HepG2 (cell line): ENCODE measurements at regions not wholly inside any gene's neighbourhood (a gene's known extent, or its start where the extent isn't known, plus 50 kb on each side); places are given as distances from the start of the nearest gene placed in this dataset.

ENCODE experiments used
- ATAC-seq: fragments of 200-7000 bp; cut with Tn5 transposase; 3 replicates; pipeline ENCODE4 v1.9.1; 2020; ENCODE audit warnings: mild to moderate bottlenecking, moderate library complexity
- BruUV-seq: library from RNA; stranded (reverse); fragments of 400-500 nt; replicated peaks from 2 replicates; lab custom pipeline; 2021; lab: Mats Ljungman, UMichigan
- CTCF ChIA-PET: fragments of 300-600 bp; formaldehyde crosslinking; extraction: SDS; loops from one replicate; lab custom pipeline; 2021; ENCODE audit warnings: low total read pairs, inconsistent platforms, low intra/inter-chr PET ratio; lab: Yijun Ruan, JAX
- POLR2A ChIA-PET: fragments of 350-600 bp; sonication (Branson Sonifier 250); formaldehyde crosslinking; loops from one replicate; lab custom pipeline; 2020; ENCODE audit warnings: antibody characterized with exemption, inconsistent platforms; lab: Yijun Ruan, JAX
- DNase-seq: peaks from one replicate; pipeline ENCODE4 v3.0.0-alpha.2; 2015; ENCODE audit warnings: low spot score
- FAIRE-seq: peaks from 3 replicates; lab custom pipeline; 2011; peaks lifted over from hg19 to GRCh38; lab: Jason Lieb, UNC
- H2AFZ ChIP-seq: one replicate; pipeline ENCODE4 v1.6.1; 2011; ENCODE audit warnings: low read length, inconsistent platforms
- H3K27ac ChIP-seq: fragments of 300-600 bp; 3 replicates; pipeline ENCODE4 v1.8.0; 2011; ENCODE audit warnings: mixed run types, mild to moderate bottlenecking, mixed read lengths, low read length, inconsistent platforms; ENCODE audit not compliant: insufficient read depth; ENCODE audit errors: extremely low read length
- H3K27me3 ChIP-seq, 2 experiments: fragments of 200-600 bp in 1 of 2; 2 replicates in 1 of 2; 3 replicates in 1 of 2; pipeline versions ENCODE4 v1.6.0 to v1.8.0; 2011; ENCODE audit warnings: low read length in 2 of 2, mild to moderate bottlenecking in 2 of 2, moderate library complexity in 2 of 2, inconsistent platforms in 1 of 2; ENCODE audit not compliant: insufficient read depth in 2 of 2, control insufficient read depth in 1 of 2
- H3K36me3 ChIP-seq, 2 experiments: fragments of 200-600 bp in 1 of 2; replicated peaks in 1 of 2; 2 replicates in 1 of 2; 3 replicates in 1 of 2; pipeline versions ENCODE4 v1.5.1 to v1.8.0; 2011; ENCODE audit warnings: low read length in 2 of 2, inconsistent platforms in 1 of 2; ENCODE audit not compliant: insufficient read depth in 2 of 2, control insufficient read depth in 1 of 2
- H3K4me1 ChIP-seq: 2 replicates; pipeline ENCODE4 v1.5.1; 2012; ENCODE audit warnings: low read length, inconsistent platforms; ENCODE audit not compliant: insufficient read depth
- H3K4me2 ChIP-seq: 2 replicates; pipeline ENCODE4 v1.6.0; 2011; ENCODE audit warnings: low read depth, low read length, inconsistent platforms
- H3K4me3 ChIP-seq, 3 experiments: fragments of 200-600 bp in 1 of 3; sonication (generic), shearing (Covaris generic) in 1 of 3; replicated peaks in 1 of 3; 2 replicates each; pipeline ENCODE4 v1.5.1; 2011 to 2016; ENCODE audit warnings: low read length in 3 of 3, inconsistent platforms in 2 of 3, low read depth in 2 of 3, mild to moderate bottlenecking in 2 of 3, control low read depth in 1 of 3, mixed read lengths in 1 of 3; ENCODE audit not compliant: insufficient read depth in 1 of 3
- H3K79me2 ChIP-seq: one replicate; pipeline ENCODE4 v1.6.1; 2011; ENCODE audit warnings: low read length, inconsistent platforms; ENCODE audit not compliant: insufficient read depth
- H3K9ac ChIP-seq: 2 replicates; pipeline ENCODE4 v1.6.0; 2011; ENCODE audit warnings: mild to moderate bottlenecking, low read depth, low read length, inconsistent platforms; ENCODE audit not compliant: insufficient read depth
- H3K9me3 ChIP-seq: 2 replicates; pipeline ENCODE4 v1.5.1; 2012; ENCODE audit warnings: mild to moderate bottlenecking, low read length
- H4K20me1 ChIP-seq: 2 replicates; pipeline ENCODE4 v1.6.0; 2011; ENCODE audit warnings: inconsistent platforms, mild to moderate bottlenecking, low read length, moderate library complexity; ENCODE audit not compliant: insufficient read depth
- MED8 ChIP-seq: sonication (generic); formaldehyde crosslinking; IDR thresholded peaks from 2 replicates; pipeline ENCODE4 v1.8.1; 2023; ENCODE audit warnings: mild to moderate bottlenecking, missing genetic modification reagents; ENCODE audit not compliant: insufficient replicate concordance
- RCOR2 ChIP-seq: IDR thresholded peaks from 2 replicates; pipeline ENCODE4 v1.6.1; 2016; ENCODE audit warnings: missing biosample characterization, missing genetic modification reagents
- SP140L ChIP-seq: sonication (generic); formaldehyde crosslinking; IDR thresholded peaks from 2 replicates; pipeline ENCODE4 v1.4.0; 2020; ENCODE audit warnings: missing genetic modification reagents, borderline replicate concordance
- XBP1 ChIP-seq: sonication (generic); formaldehyde crosslinking; IDR thresholded peaks from 2 replicates; pipeline ENCODE4 v1.5.0; 2020; ENCODE audit warnings: missing genetic modification reagents
- ZNF10 ChIP-seq: sonication (generic); formaldehyde crosslinking; IDR thresholded peaks from 2 replicates; pipeline ENCODE4 v1.4.0; 2020; ENCODE audit warnings: mild to moderate bottlenecking, low read depth, missing genetic modification reagents, borderline replicate concordance
- ZNF18 ChIP-seq: sonication (generic); formaldehyde crosslinking; IDR thresholded peaks from 2 replicates; pipeline ENCODE4 v1.8.0; 2022; ENCODE audit warnings: mild to moderate bottlenecking, missing genetic modification reagents; ENCODE audit not compliant: insufficient replicate concordance
- ZNF224 ChIP-seq: sonication (generic); formaldehyde crosslinking; IDR thresholded peaks from 2 replicates; pipeline ENCODE4 v1.5.0; 2020; ENCODE audit warnings: mild to moderate bottlenecking, missing genetic modification reagents
- ZNF546 ChIP-seq: sonication (generic); formaldehyde crosslinking; conservative IDR thresholded peaks from 2 replicates; pipeline ENCODE4 v1.8.1; 2023; ENCODE audit warnings: mild to moderate bottlenecking, missing genetic modification reagents
- ZSCAN21 ChIP-seq: sonication (generic); formaldehyde crosslinking; IDR thresholded peaks from 2 replicates; pipeline ENCODE4 v1.8.0; 2022; ENCODE audit warnings: mild to moderate bottlenecking, missing genetic modification reagents, moderate library complexity, borderline replicate concordance
- WGBS: methylation state at CpG from one replicate; pipeline ENCODE4 v1.1.6; 2017; ENCODE audit warnings: low lambda C conversion rate; 5-methylcytosine and 5-hydroxymethylcytosine counted together
- in situ Hi-C: cut with HindIII; loops from 2 replicates; pipeline ENCODE4 v1.10.0; 2017; ENCODE audit warnings: low pct_unique_long_range_greater_than_20kb; ENCODE audit not compliant: extremely low pct_ligation_motif_present
- intact Hi-C: fragments of 100-400 bp; cut with micrococcal nuclease; formaldehyde crosslinking; loops from one replicate; pipeline ENCODE4 v1.10.0; 2022; ENCODE audit not compliant: unreplicated experiment
- TF ChIP-seq, protein P1 (sequence below): IDR thresholded peaks from 2 replicates; pipeline ENCODE4 v1.6.1; 2016; ENCODE audit warnings: mild to moderate bottlenecking, missing biosample characterization, missing genetic modification reagents

DNA sequence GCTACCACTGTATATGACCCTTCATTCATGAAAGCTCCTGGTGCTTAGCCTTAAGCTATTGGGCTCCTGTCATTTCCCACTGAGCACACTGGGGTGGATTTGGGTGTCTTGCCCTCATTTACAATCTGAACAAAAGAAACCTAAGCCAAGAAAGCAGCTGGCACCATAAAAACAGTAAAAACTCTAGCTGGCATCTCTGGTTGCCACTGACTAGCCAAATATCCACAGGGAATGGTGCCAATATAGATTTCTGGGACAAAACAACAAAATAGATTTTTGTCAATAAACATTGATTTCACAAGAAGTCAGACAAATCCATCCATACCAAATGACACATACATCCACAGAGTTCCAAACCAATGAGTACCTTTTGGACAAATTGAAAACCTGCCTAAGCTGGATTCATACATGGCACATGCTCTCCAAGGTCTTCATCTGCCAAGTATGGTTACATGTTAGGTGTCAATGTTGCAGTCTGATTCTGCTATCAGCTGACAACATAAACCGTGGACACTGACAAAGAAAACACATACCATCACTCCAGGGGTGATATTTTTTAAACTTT is 1081.5 kb upstream of the ZEB2 start:
- Histone ChIP-seq H3K4me1 (no peaks in the 10 kb centered on the region), H3K9me3 (no peaks in the 10 kb centered on the region), H4K20me1 (no peaks in the 10 kb centered on the region), H3K4me2 (no peak overlapping the region), H3K36me3 (no peaks in the 10 kb centered on the region), H3K27ac (no peak overlapping the region), H2AFZ (no peak overlapping the region), H3K27me3 (no peaks in the 10 kb centered on the region), H3K9ac (no peak overlapping the region), H3K4me3 (no peak overlapping the region), H3K79me2 (no peaks in the 10 kb centered on the region)
- DNase-seq (no peak), ATAC-seq (no peak), FAIRE-seq (no peak)
- BruUV-seq = no TSS peak
- 0% methylated on average over 1 of the region's 1 CpG for WGBS
- intact Hi-C loops (no loop called here), in situ Hi-C loops (no loop called here)
- no peak for TF ChIP-seq ZNF224
- TF ChIP-seq MED8 = no peak
- TF ChIP-seq ZNF10 (CRISPR knock-in tag) = no peak
- TF ChIP-seq, protein P1, sequence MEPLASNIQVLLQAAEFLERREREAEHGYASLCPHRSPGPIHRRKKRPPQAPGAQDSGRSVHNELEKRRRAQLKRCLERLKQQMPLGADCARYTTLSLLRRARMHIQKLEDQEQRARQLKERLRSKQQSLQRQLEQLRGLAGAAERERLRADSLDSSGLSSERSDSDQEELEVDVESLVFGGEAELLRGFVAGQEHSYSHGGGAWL (CRISPR knock-in tag) = no peak
- TF ChIP-seq ZNF546 (CRISPR knock-in tag) = no peak
- TF ChIP-seq RCOR2 (CRISPR knock-in tag) = no peak
- no peak for TF ChIP-seq XBP1 (CRISPR knock-in tag)
- TF ChIP-seq SP140L (CRISPR knock-in tag) = no peak
- no peak for TF ChIP-seq ZNF18 (CRISPR knock-in tag)
- no peak for TF ChIP-seq ZSCAN21
- POLR2A ChIA-PET = no interaction called here
- CTCF ChIA-PET = no interaction called here
